ENCODE measurements at regions not wholly inside any gene's neighbourhood (a gene's known extent, or its start where the extent isn't known, plus 50 kb on each side); places are given as distances from the start of the nearest gene placed in this dataset.

DNA sequence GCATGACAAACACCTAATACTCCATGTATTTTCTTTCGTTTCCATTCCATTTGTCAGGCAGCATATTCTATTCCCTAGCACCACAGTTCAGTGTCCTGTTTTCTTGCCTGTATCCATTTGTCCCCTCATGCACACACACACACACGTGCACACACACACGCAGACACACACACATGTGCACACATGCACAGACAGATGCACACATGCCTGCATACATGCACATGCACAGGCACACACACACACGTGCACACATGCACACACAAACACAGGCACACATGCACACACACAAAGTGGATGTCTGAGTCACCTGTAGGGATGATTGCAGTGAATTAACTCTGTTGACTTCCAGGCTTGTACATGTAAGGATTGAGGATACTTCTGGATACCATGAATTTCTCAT is 226.7 kb upstream of the SYNDIG1 start:
- TF ChIP-seq, protein P1, sequence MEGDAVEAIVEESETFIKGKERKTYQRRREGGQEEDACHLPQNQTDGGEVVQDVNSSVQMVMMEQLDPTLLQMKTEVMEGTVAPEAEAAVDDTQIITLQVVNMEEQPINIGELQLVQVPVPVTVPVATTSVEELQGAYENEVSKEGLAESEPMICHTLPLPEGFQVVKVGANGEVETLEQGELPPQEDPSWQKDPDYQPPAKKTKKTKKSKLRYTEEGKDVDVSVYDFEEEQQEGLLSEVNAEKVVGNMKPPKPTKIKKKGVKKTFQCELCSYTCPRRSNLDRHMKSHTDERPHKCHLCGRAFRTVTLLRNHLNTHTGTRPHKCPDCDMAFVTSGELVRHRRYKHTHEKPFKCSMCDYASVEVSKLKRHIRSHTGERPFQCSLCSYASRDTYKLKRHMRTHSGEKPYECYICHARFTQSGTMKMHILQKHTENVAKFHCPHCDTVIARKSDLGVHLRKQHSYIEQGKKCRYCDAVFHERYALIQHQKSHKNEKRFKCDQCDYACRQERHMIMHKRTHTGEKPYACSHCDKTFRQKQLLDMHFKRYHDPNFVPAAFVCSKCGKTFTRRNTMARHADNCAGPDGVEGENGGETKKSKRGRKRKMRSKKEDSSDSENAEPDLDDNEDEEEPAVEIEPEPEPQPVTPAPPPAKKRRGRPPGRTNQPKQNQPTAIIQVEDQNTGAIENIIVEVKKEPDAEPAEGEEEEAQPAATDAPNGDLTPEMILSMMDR (IDR thresholded peaks at IDR 0.05), result no peak
- TF ChIP-seq POLR2AphosphoS5 (IDR thresholded peaks at IDR 0.05) (no peak), POLR2A (IDR thresholded peaks at IDR 0.05) (no peak), EP300 (IDR thresholded peaks at IDR 0.05) (no peak)

Measured in upper lobe of left lung (tissue), 4 donors.